ENCODE measurements at regions not wholly inside any gene's neighbourhood (a gene's known extent, or its start where the extent isn't known, plus 50 kb on each side); places are given as distances from the start of the nearest gene placed in this dataset.
A peak's percentile ranks its signal among the peaks of the same experiment; 100 is the strongest.

DNA sequence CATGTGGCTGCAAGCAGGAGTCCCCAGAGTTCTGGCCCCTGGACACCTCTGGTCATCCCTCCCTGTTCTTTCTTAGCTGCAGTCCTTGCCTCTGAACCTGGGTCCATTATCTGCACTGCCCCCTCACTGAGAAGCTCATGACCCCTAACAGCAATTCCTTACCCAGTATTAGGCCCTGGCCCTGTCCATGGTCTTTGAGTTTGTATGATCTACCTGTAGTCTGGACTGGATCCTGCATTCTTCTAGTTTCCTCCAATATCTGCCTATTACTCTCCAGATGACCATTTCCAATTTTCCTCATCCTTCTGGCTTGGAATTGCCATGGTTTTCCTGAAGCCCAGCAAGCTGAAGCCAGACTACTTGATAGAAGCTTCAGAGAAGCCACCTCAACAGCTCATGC is 302.4 kb upstream of the HS6ST1 start:
- H3K4me1 ChIP-seq (replicated peaks), result no peaks in the 10 kb centered on the region

DNA sequence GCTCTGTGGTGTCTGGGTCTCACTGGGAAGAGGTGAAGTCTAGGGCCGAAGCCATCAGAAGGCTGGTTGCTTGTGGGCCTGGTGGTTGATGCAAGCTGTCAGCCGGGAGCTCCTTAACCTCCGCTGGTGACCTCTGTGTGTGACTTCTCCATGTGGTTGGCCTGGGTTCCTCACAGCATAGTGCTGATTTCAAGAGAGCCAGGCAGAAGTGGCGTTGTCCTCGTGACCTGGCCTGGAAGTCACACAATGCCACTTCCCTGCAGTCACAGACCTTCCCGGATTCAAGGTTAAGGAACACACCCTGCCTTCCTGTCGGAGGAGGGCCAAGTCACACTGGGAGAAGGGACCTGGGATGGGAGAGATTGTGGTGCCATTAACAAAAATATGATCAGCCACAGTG is 303.7 kb upstream of the HS6ST1 start:
- Histone ChIP-seq H3K9me3 (no peaks in the 10 kb centered on the region), H3K4me3 (no peak overlapping the region), H3K4me1 (replicated peaks) (no peaks in the 10 kb centered on the region), H3K27ac (no peak overlapping the region), H3K27me3 (replicated peaks; ENCODE audit: insufficient read depth) (no peaks in the 10 kb centered on the region), H3K36me3 (no peaks in the 10 kb centered on the region)
- intact Hi-C loops (cut with DNase I), result no loop called here
- TF ChIP-seq POLR2AphosphoS5 (IDR thresholded peaks at IDR 0.05), result no peak
- TF ChIP-seq, protein P1, sequence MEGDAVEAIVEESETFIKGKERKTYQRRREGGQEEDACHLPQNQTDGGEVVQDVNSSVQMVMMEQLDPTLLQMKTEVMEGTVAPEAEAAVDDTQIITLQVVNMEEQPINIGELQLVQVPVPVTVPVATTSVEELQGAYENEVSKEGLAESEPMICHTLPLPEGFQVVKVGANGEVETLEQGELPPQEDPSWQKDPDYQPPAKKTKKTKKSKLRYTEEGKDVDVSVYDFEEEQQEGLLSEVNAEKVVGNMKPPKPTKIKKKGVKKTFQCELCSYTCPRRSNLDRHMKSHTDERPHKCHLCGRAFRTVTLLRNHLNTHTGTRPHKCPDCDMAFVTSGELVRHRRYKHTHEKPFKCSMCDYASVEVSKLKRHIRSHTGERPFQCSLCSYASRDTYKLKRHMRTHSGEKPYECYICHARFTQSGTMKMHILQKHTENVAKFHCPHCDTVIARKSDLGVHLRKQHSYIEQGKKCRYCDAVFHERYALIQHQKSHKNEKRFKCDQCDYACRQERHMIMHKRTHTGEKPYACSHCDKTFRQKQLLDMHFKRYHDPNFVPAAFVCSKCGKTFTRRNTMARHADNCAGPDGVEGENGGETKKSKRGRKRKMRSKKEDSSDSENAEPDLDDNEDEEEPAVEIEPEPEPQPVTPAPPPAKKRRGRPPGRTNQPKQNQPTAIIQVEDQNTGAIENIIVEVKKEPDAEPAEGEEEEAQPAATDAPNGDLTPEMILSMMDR (IDR thresholded peaks at IDR 0.05), result no peak
- no peak for TF ChIP-seq POLR2A (IDR thresholded peaks at IDR 0.05)
- 95% methylated on average over 7 of the region's 7 CpGs for whole genome bisulfite sequencing
- DNase-seq (ENCODE audit: low spot score), result no peak

More for the DNA sequence above, 302.4 kb upstream of the HS6ST1 start:
- Histone ChIP-seq H3K27ac (no peak overlapping the region), H3K27me3 (replicated peaks; ENCODE audit: insufficient read depth) (no peaks in the 10 kb centered on the region), H3K36me3 (no peaks in the 10 kb centered on the region), H3K9me3 (no peaks in the 10 kb centered on the region), H3K4me3 (no peak overlapping the region)
- no peak for DNase-seq (ENCODE audit: low spot score)
- intact Hi-C loops (cut with DNase I), result no loop called here
- TF ChIP-seq POLR2AphosphoS5 (IDR thresholded peaks at IDR 0.05), result no peak
- no peak for TF ChIP-seq POLR2A (IDR thresholded peaks at IDR 0.05)
- TF ChIP-seq, protein P1 (IDR thresholded peaks at IDR 0.05), result no peak

DNA sequence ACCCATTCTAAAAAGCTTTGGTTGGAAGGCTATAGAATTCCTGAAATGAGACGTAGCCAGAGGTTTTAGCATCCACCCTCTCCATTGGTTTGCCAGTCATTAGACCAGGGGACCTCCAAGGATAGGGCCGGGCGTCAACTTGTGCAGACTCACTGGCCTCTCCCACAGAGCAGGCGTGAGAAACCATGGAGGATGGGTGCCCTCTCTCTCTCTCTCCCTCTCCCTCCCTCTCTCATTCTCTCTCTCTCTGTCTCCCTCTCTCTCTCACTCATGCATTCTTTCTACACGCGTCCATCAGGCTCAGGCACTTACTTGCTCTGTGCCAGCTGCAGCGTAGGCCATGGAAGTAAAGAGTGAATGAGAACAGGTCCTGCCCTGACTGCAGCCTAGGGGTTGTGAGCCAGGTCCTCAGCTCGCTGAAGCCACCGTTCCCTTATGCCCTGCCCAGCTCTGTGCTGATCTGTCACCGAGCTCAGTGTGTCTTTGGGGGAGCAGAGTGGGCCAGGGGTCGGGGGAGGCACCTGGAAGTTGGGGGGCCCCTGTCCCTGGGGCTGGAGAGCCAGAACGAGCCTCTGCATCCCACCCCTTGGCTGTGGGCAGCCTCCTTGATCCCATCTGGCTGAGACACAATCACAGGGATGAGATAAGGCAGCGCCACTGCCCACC is 304.4 kb upstream of the HS6ST1 start:
- WGBS, result 94% methylated on average over 13 of the region's 13 CpGs
- Histone ChIP-seq H3K27me3 (replicated peaks; ENCODE audit: insufficient read depth) (no peaks in the 10 kb centered on the region), H3K9me3 (no peaks in the 10 kb centered on the region), H3K36me3 (no peaks in the 10 kb centered on the region), H3K4me1 (replicated peaks) (no peaks in the 10 kb centered on the region), H3K27ac (no peak overlapping the region), H3K4me3 (no peak overlapping the region)
- DNase-seq (ENCODE audit: low spot score), result no peak
- TF ChIP-seq, protein P1 (IDR thresholded peaks at IDR 0.05), result no peak
- TF ChIP-seq POLR2AphosphoS5 (IDR thresholded peaks at IDR 0.05) (no peak), POLR2A (IDR thresholded peaks at IDR 0.05) (no peak)
- intact Hi-C loops (cut with DNase I), result no loop called here

DNA sequence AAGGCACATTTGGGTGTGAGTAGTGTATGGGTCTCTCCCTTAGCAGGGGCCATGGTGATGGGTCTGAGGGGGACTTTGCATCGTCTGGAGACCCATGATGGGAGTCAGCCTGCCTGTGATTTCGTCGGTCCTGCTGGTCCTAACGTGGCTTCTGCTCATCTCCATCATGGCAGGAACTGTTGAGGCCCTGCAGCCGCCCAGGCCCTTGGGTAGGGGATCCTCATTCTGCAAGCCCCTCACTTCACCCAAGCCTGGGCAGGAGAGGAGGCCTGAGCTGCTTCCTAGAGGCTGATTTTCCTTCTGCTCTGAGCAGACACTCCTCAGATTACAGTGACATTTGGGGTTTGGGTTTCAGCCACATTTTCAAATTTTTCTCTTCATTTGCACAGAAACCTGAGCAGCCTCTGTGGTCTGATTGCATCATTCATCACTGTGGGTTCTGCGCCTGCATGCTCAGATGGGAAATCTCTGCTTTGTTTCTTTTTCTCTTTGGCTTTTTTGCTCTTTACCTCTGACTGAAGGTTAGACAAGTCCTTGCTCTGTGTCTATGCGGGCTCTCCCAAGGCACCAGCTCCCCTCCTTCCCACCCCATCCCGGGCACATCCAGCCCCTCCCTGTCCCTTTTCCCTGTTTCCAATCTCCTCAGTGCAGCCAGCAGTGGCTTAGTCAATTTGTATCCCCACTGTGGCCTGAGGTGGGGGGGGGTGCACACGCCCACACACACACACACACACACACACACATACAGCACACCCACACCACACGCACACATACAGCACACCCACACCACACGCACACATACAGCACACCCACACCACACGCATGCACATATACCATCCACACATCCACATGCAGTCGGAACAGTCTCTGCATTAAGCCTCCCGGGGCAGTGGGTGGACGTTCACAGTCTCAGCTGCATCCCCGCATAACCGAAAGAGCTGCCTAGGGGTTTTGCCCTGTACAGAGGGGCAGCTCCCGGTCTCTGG is 305.4 kb upstream of the HS6ST1 start:
- Histone ChIP-seq H3K4me3 (no peak overlapping the region), H3K9me3 (no peaks in the 10 kb centered on the region), H3K27me3 (replicated peaks; ENCODE audit: insufficient read depth) (no peaks in the 10 kb centered on the region), H3K4me1 (replicated peaks) (no peaks in the 10 kb centered on the region), H3K36me3 (no peaks in the 10 kb centered on the region), H3K27ac (no peak overlapping the region)
- WGBS, result 62% methylated on average over 18 of the region's 18 CpGs
- TF ChIP-seq POLR2A (IDR thresholded peaks at IDR 0.05) (no peak), POLR2AphosphoS5 (IDR thresholded peaks at IDR 0.05) (peak; percentile 61)
- intact Hi-C loops (cut with DNase I), result no loop called here
- DNase-seq (ENCODE audit: low spot score), result peak; percentile 42

DNA sequence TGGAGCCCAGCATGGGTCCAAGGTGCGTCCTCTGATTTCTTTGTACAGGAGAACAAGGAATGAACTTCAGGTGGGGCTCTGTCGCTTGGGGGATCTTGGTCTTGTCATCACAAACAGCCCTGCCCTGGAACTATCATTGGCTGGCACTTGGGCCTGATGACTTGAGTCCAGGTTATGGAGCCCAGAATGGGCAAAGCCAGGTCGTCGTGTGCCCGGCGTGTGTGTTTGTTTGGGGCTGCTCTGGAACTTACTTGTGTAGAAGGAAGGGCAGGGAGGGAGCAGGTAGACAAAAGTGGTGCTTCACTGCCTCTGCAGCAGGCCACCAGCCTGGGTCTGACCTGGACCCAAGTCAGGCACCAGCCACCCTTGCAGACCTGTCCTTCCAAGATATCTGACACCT is 306.3 kb upstream of the HS6ST1 start:
- Histone ChIP-seq H3K27me3 (replicated peaks; ENCODE audit: insufficient read depth) (no peaks in the 10 kb centered on the region), H3K27ac (no peak overlapping the region), H3K4me3 (no peak overlapping the region), H3K36me3 (no peaks in the 10 kb centered on the region), H3K9me3 (no peaks in the 10 kb centered on the region), H3K4me1 (replicated peaks) (no peaks in the 10 kb centered on the region)
- WGBS, result over 99% methylated on average over 6 of the region's 6 CpGs
- DNase-seq (ENCODE audit: low spot score), result no peak
- TF ChIP-seq, protein P1 (IDR thresholded peaks at IDR 0.05), result no peak
- no peak for TF ChIP-seq POLR2AphosphoS5 (IDR thresholded peaks at IDR 0.05)
- no peak for TF ChIP-seq POLR2A (IDR thresholded peaks at IDR 0.05)
- intact Hi-C loops (cut with DNase I), result no loop called here

All from prostate gland (tissue), 2 donors.